Lower leg skin (tissue), 3 donors: ENCODE measurements at regions not wholly inside any gene's neighbourhood (a gene's known extent, or its start where the extent isn't known, plus 50 kb on each side); places are given as distances from the start of the nearest gene placed in this dataset.

Source experiments
- CTCF ChIP-seq, 3 donors: fragments of 450-650 bp; IDR thresholded peaks; one replicate each; pipeline ENCODE4 v1.5.1; 2016; ENCODE audit warnings: antibody characterized with exemption in 3 of 3, mild to moderate bottlenecking in 3 of 3, moderate library complexity in 2 of 3
- POLR2A ChIP-seq, 2 donors: fragments of 450-650 bp; IDR thresholded peaks; one replicate each; pipeline ENCODE4 v1.6.1; 2016 to 2017; ENCODE audit warnings: antibody characterized with exemption in 2 of 2, mild to moderate bottlenecking in 1 of 2, moderate library complexity in 1 of 2

- no peak for TF ChIP-seq CTCF (IDR thresholded peaks at IDR 0.05)
- no peak for TF ChIP-seq POLR2A (IDR thresholded peaks at IDR 0.05)
Measured at GRCh38 chr10:21217107-21217506, 308.4 kb downstream of the SKIDA1 start.
